Colonic mucosa (tissue), 4 donors: ENCODE measurements at regions not wholly inside any gene's neighbourhood (a gene's known extent, or its start where the extent isn't known, plus 50 kb on each side); places are given as distances from the start of the nearest gene placed in this dataset.

ENCODE experiments used
- DNase-seq: peaks from one replicate; pipeline ENCODE4 v3.0.0-alpha.2; 2020
- H3K27ac ChIP-seq: fragments of 200-600 bp; one replicate; pipeline ENCODE4 v1.8.0; 2021
- H3K27me3 ChIP-seq: fragments of 200-600 bp; one replicate; pipeline ENCODE4 v1.8.0; 2021
- H3K36me3 ChIP-seq: fragments of 200-600 bp; one replicate; pipeline ENCODE4 v1.8.0; 2021
- H3K4me1 ChIP-seq: fragments of 200-600 bp; one replicate; pipeline ENCODE4 v1.8.0; 2021; ENCODE audit warnings: mild to moderate bottlenecking
- H3K4me3 ChIP-seq: fragments of 200-600 bp; one replicate; pipeline ENCODE4 v1.8.0; 2021
- H3K9ac ChIP-seq, 2 donors: one replicate each; pipeline ENCODE4 v1.7.0; 2013; ENCODE audit warnings: control low read depth in 2 of 2, low read depth in 2 of 2, low read length in 2 of 2
- H3K9me3 ChIP-seq: fragments of 200-600 bp; one replicate; pipeline ENCODE4 v1.8.0; 2021
- intact Hi-C: fragments of 100-400 bp; cut with DNase I; formaldehyde crosslinking; loops from one replicate; pipeline ENCODE4 v1.14.1; 2022
- TF ChIP-seq, protein P1 (sequence below): fragments of 200-600 bp; IDR thresholded peaks from one replicate; pipeline ENCODE4 v1.8.0; 2022; ENCODE audit warnings: antibody characterized with exemption, mild to moderate bottlenecking
- donor health status: healthy.
- donor health status: DM: no; HTN: no; CAD: no.
- donor health status: DM: no; HTN: no; CAD: no.

DNA sequence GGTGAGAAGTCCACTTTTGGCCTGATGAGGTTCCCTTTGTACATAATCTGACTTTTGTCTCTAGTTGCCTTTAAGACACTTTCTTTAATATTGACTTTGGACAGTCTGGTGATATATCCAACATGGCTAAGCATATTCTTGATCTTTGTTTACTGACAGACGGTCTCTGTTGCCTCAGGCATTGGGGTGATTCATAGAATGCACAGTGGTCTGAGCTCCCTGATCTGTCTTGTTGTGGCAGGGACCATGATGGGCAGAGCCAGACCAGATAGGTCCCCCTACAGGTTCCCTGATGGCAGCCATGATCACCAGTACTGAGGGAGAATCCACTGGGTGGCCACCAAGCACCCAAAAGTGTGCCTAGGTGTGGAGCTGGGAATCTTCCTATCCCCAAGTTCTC is 678.1 kb downstream of the MCTP2 start:
- TF ChIP-seq, protein P1, sequence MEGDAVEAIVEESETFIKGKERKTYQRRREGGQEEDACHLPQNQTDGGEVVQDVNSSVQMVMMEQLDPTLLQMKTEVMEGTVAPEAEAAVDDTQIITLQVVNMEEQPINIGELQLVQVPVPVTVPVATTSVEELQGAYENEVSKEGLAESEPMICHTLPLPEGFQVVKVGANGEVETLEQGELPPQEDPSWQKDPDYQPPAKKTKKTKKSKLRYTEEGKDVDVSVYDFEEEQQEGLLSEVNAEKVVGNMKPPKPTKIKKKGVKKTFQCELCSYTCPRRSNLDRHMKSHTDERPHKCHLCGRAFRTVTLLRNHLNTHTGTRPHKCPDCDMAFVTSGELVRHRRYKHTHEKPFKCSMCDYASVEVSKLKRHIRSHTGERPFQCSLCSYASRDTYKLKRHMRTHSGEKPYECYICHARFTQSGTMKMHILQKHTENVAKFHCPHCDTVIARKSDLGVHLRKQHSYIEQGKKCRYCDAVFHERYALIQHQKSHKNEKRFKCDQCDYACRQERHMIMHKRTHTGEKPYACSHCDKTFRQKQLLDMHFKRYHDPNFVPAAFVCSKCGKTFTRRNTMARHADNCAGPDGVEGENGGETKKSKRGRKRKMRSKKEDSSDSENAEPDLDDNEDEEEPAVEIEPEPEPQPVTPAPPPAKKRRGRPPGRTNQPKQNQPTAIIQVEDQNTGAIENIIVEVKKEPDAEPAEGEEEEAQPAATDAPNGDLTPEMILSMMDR, result no peak
- Histone ChIP-seq H3K36me3 (no peaks in the 10 kb centered on the region), H3K27ac (no peak overlapping the region), H3K4me1 (no peaks in the 10 kb centered on the region), H3K9me3 (no peaks in the 10 kb centered on the region), H3K4me3 (no peak overlapping the region), H3K27me3 (no peaks in the 10 kb centered on the region), H3K9ac (no peak overlapping the region)
- intact Hi-C loops, result no loop called here
- no peak for DNase-seq

DNA sequence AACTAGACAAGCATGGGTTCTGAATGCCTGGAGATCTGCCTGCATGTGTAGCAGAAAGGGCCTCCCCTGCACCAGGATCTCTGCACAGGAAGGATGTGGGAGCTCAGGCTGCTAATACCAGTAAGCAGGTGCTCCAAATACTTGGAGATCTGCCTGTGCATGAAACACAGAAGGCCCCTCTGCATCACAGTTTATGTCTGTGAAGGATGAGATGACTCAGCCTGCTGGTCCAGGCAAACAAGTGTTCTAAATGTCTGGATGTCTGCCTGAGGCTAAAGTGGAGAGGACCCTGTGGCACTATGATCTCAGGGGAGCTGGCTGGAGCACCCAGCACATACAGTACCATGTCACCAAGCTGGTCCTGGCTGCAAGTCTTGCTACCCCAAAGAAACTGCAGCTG is 678.8 kb downstream of the MCTP2 start:
- no peaks in the 10 kb centered on the region for H3K36me3 ChIP-seq
- H3K27me3 ChIP-seq, result no peaks in the 10 kb centered on the region
- TF ChIP-seq, protein P1, result no peak
- no peak overlapping the region for H3K4me3 ChIP-seq
- DNase-seq, result no peak
- no peak overlapping the region for H3K27ac ChIP-seq
- intact Hi-C loops, result no loop called here
- H3K9ac ChIP-seq, result no peak overlapping the region
- no peaks in the 10 kb centered on the region for H3K9me3 ChIP-seq
- no peaks in the 10 kb centered on the region for H3K4me1 ChIP-seq

DNA sequence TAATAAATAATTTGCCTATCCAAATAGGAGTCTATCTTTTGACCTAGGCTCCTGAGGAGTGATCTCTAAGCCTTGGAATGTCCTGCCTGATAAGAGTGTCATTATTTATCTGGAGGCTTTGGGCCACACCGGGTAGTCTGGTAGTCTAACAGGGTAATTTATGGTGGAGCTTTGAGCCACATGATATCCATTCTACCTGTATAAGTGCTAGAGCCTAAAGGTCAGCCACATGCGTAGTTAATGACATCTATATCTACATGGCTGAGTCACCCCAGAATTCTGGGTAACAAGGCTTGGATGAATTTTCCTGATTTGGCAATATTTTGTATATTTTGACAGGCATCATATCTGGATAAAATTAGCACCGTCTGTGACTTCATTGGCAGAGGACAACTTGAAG is 681.4 kb downstream of the MCTP2 start:
- DNase-seq, result no peak
- Histone ChIP-seq H3K27ac (no peak overlapping the region), H3K36me3 (no peaks in the 10 kb centered on the region), H3K4me3 (no peak overlapping the region), H3K9me3 (no peaks in the 10 kb centered on the region), H3K27me3 (no peaks in the 10 kb centered on the region), H3K4me1 (no peaks in the 10 kb centered on the region), H3K9ac (no peak overlapping the region)
- TF ChIP-seq, protein P1, result no peak
- intact Hi-C loops, result no loop called here

DNA sequence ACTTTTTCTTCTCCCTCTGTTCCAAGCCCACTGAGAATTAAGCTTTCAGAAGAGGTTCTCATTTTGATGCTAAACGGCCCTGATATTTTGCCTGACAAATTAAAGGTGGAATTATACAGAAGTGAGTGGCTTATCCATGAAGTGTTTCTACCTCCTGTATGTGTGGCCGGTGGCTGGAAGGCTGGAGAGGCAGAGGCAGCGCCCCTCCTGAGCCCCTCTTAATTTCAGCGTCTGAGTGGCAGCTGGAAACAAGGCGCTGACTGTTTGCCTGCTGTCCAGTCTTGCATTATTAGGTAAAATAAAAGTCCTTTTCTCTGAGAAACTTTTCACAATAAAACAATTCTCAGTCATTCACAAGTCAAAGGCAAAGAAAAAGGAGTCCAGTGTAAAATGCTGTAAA is 685.7 kb downstream of the MCTP2 start:
- Histone ChIP-seq H3K4me1 (no peaks in the 10 kb centered on the region), H3K27me3 (no peaks in the 10 kb centered on the region), H3K9me3 (no peaks in the 10 kb centered on the region), H3K9ac (no peak overlapping the region), H3K36me3 (no peaks in the 10 kb centered on the region), H3K4me3 (no peak overlapping the region), H3K27ac (no peak overlapping the region)
- intact Hi-C loops, result no loop called here
- TF ChIP-seq, protein P1, result no peak
- no peak for DNase-seq

DNA sequence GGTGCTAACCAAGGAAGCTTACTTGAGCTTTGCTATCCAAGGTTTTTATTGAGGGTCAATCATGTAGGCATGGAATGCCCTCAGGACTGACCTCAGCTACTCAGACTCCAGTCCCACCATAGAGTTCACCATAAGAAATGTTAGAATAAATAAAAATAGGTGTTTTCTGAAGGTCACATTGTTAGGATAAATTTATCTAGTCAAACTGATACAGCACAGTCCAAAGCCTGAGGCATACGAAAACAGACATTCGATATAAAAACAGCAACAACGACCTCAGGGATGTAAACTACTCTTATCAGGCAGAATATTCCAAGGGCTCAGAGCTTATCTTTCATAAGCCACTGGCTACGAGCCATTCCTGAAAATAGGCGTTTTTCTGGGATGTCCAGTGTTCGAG is 690.6 kb downstream of the MCTP2 start:
- Histone ChIP-seq H3K36me3 (no peaks in the 10 kb centered on the region), H3K9me3 (no peaks in the 10 kb centered on the region), H3K27me3 (no peaks in the 10 kb centered on the region), H3K27ac (no peak overlapping the region), H3K4me3 (no peak overlapping the region), H3K9ac (no peak overlapping the region), H3K4me1 (no peaks in the 10 kb centered on the region)
- intact Hi-C loops, result no loop called here
- TF ChIP-seq, protein P1, result no peak
- DNase-seq, result no peak

DNA sequence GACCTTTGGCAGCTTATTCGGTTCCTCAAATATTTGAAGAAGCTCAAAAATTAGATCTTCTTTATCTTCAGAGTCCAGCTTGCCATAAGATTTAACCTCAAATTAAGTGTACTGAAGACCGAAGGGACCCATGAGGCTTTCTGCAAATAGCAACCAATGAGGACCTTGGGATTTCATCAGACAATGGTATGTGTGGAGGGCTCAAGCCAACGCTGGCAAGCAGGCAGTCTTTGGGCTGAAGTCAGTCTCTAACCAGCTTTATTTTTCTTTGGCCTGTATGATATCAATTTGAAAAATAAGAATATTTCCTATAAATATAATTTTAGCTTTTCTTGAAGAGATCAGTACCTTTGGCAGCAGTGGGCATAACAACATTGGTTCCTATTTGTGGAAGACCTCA is 692.7 kb downstream of the MCTP2 start:
- TF ChIP-seq, protein P1, result no peak
- H3K4me1 ChIP-seq, result no peaks in the 10 kb centered on the region
- H3K27ac ChIP-seq, result no peak overlapping the region
- no peak for DNase-seq
- H3K9me3 ChIP-seq, result no peaks in the 10 kb centered on the region
- no peaks in the 10 kb centered on the region for H3K36me3 ChIP-seq
- no peak overlapping the region for H3K9ac ChIP-seq
- intact Hi-C loops, result no loop called here
- H3K27me3 ChIP-seq, result no peaks in the 10 kb centered on the region
- no peak overlapping the region for H3K4me3 ChIP-seq
